ENCODE measurements at regions not wholly inside any gene's neighbourhood (a gene's known extent, or its start where the extent isn't known, plus 50 kb on each side); places are given as distances from the start of the nearest gene placed in this dataset.
"Not testable (repeated sequence)": the region's sequence is repeated elsewhere in the genome, so short reads cannot be mapped to it uniquely, and the experiment has no call there.

GRCh38 chr13:48831248-48831647, 144.5 kb upstream of the FNDC3A start:
- H3K9me3 ChIP-seq (ENCODE audit: control insufficient read depth in 2 of 2, insufficient read depth in 1 of 2, low read length in 1 of 2): peaks cover 0 to 3% of the 10 kb centered on the region in 2 donors
- DNase-seq (ENCODE audit: low read depth in 6 of 9, low spot score in 9 of 9): no peak
- WGBS: 97% methylated on average over 7 of the region's 7 CpGs
- no peaks in the 10 kb centered on the region for H3K36me3 ChIP-seq (ENCODE audit: control insufficient read depth in 2 of 2, insufficient read depth in 2 of 2, low read length in 1 of 2)
- H3K27me3 ChIP-seq (ENCODE audit: control insufficient read depth in 2 of 2, insufficient read depth in 1 of 2, low read length in 1 of 2): no peaks in the 10 kb centered on the region
- H3K4me3 ChIP-seq (ENCODE audit: low read length in 2 of 2): no peak overlapping the region
- no peak overlapping the region for H3K27ac ChIP-seq (ENCODE audit: low read depth in 1 of 2, low read length in 1 of 2)
- no peaks in the 10 kb centered on the region for H3K4me1 ChIP-seq (ENCODE audit: control insufficient read depth in 2 of 2, insufficient read depth in 2 of 2, low read length in 2 of 2)

GRCh38 chr13:48833412-48833811, 142.3 kb upstream of the FNDC3A start:
- no peaks in the 10 kb centered on the region for H3K27me3 ChIP-seq (ENCODE audit: control insufficient read depth in 2 of 2, insufficient read depth in 1 of 2, low read length in 1 of 2)
- H3K27ac ChIP-seq (ENCODE audit: low read depth in 1 of 2, low read length in 1 of 2): no peak overlapping the region
- H3K9me3 ChIP-seq (ENCODE audit: control insufficient read depth in 2 of 2, insufficient read depth in 1 of 2, low read length in 1 of 2): no peaks in the 10 kb centered on the region
- 92% methylated on average over 3 of the region's 3 CpGs for WGBS
- no peak for DNase-seq (ENCODE audit: low read depth in 6 of 9, low spot score in 9 of 9)
- no peaks in the 10 kb centered on the region for H3K36me3 ChIP-seq (ENCODE audit: control insufficient read depth in 2 of 2, insufficient read depth in 2 of 2, low read length in 1 of 2)
- H3K4me1 ChIP-seq (ENCODE audit: control insufficient read depth in 2 of 2, insufficient read depth in 2 of 2, low read length in 2 of 2): no peaks in the 10 kb centered on the region
- H3K4me3 ChIP-seq (ENCODE audit: low read length in 2 of 2): no peak overlapping the region

GRCh38 chr13:48835326-48835725, 140.4 kb upstream of the FNDC3A start:
- not testable (repeated sequence) for H3K27ac ChIP-seq (ENCODE audit: low read depth in 1 of 2, low read length in 1 of 2); DNase-seq (ENCODE audit: low read depth in 6 of 9, low spot score in 9 of 9); H3K4me3 ChIP-seq (ENCODE audit: low read length in 2 of 2); H3K9me3 ChIP-seq (ENCODE audit: control insufficient read depth in 2 of 2, insufficient read depth in 1 of 2, low read length in 1 of 2); H3K4me1 ChIP-seq (ENCODE audit: control insufficient read depth in 2 of 2, insufficient read depth in 2 of 2, low read length in 2 of 2); H3K27me3 ChIP-seq (ENCODE audit: control insufficient read depth in 2 of 2, insufficient read depth in 1 of 2, low read length in 1 of 2); H3K36me3 ChIP-seq (ENCODE audit: control insufficient read depth in 2 of 2, insufficient read depth in 2 of 2, low read length in 1 of 2)
- 97% methylated on average over 5 of the region's 5 CpGs for WGBS

GRCh38 chr13:48838193-48838973, 137.3 kb upstream of the FNDC3A start:
- no peak overlapping the region for H3K27ac ChIP-seq (ENCODE audit: low read depth in 1 of 2, low read length in 1 of 2)
- no peak overlapping the region for H3K4me3 ChIP-seq (ENCODE audit: low read length in 2 of 2)
- no peak for DNase-seq (ENCODE audit: low read depth in 6 of 9, low spot score in 9 of 9)
- H3K36me3 ChIP-seq (ENCODE audit: control insufficient read depth in 2 of 2, insufficient read depth in 2 of 2, low read length in 1 of 2): no peaks in the 10 kb centered on the region
- H3K9me3 ChIP-seq (ENCODE audit: control insufficient read depth in 2 of 2, insufficient read depth in 1 of 2, low read length in 1 of 2): no peaks in the 10 kb centered on the region
- no peaks in the 10 kb centered on the region for H3K4me1 ChIP-seq (ENCODE audit: control insufficient read depth in 2 of 2, insufficient read depth in 2 of 2, low read length in 2 of 2)
- H3K27me3 ChIP-seq (ENCODE audit: control insufficient read depth in 2 of 2, insufficient read depth in 1 of 2, low read length in 1 of 2): no peaks in the 10 kb centered on the region
- 93% methylated on average over 5 of the region's 5 CpGs for WGBS

- Histone ChIP-seq H3K36me3 (ENCODE audit: control insufficient read depth in 2 of 2, insufficient read depth in 2 of 2, low read length in 1 of 2) (no peaks in the 10 kb centered on the region), H3K4me1 (ENCODE audit: control insufficient read depth in 2 of 2, insufficient read depth in 2 of 2, low read length in 2 of 2) (no peaks in the 10 kb centered on the region), H3K4me3 (ENCODE audit: low read length in 2 of 2) (no peak overlapping the region), H3K27me3 (ENCODE audit: control insufficient read depth in 2 of 2, insufficient read depth in 1 of 2, low read length in 1 of 2) (no peaks in the 10 kb centered on the region), H3K9me3 (ENCODE audit: control insufficient read depth in 2 of 2, insufficient read depth in 1 of 2, low read length in 1 of 2) (no peaks in the 10 kb centered on the region), H3K27ac (ENCODE audit: low read depth in 1 of 2, low read length in 1 of 2) (no peak overlapping the region)
- no peak for DNase-seq (ENCODE audit: low read depth in 6 of 9, low spot score in 9 of 9)
- 98% methylated on average over 3 of the region's 3 CpGs for WGBS
These were observed 136.5 kb upstream of the FNDC3A start for GRCh38 chr13:48839171-48839570.

GRCh38 chr13:48840366-48840765, 135.3 kb upstream of the FNDC3A start:
- Histone ChIP-seq H3K36me3 (ENCODE audit: control insufficient read depth in 2 of 2, insufficient read depth in 2 of 2, low read length in 1 of 2) (no peaks in the 10 kb centered on the region), H3K9me3 (ENCODE audit: control insufficient read depth in 2 of 2, insufficient read depth in 1 of 2, low read length in 1 of 2) (no peaks in the 10 kb centered on the region), H3K4me3 (ENCODE audit: low read length in 2 of 2) (no peak overlapping the region), H3K4me1 (ENCODE audit: control insufficient read depth in 2 of 2, insufficient read depth in 2 of 2, low read length in 2 of 2) (no peaks in the 10 kb centered on the region), H3K27ac (ENCODE audit: low read depth in 1 of 2, low read length in 1 of 2) (no peak overlapping the region), H3K27me3 (ENCODE audit: control insufficient read depth in 2 of 2, insufficient read depth in 1 of 2, low read length in 1 of 2) (no peaks in the 10 kb centered on the region)
- 97% methylated on average over 1 of the region's 1 CpG for WGBS
- DNase-seq (ENCODE audit: low read depth in 6 of 9, low spot score in 9 of 9): no peak

- no peaks in the 10 kb centered on the region for H3K9me3 ChIP-seq (ENCODE audit: control insufficient read depth in 2 of 2, insufficient read depth in 1 of 2, low read length in 1 of 2)
- H3K27ac ChIP-seq (ENCODE audit: low read depth in 1 of 2, low read length in 1 of 2): no peak overlapping the region
- H3K4me3 ChIP-seq (ENCODE audit: low read length in 2 of 2): no peak overlapping the region
- H3K27me3 ChIP-seq (ENCODE audit: control insufficient read depth in 2 of 2, insufficient read depth in 1 of 2, low read length in 1 of 2): no peaks in the 10 kb centered on the region
- H3K36me3 ChIP-seq (ENCODE audit: control insufficient read depth in 2 of 2, insufficient read depth in 2 of 2, low read length in 1 of 2): no peaks in the 10 kb centered on the region
- no peaks in the 10 kb centered on the region for H3K4me1 ChIP-seq (ENCODE audit: control insufficient read depth in 2 of 2, insufficient read depth in 2 of 2, low read length in 2 of 2)
- DNase-seq (ENCODE audit: low read depth in 6 of 9, low spot score in 9 of 9): no peak
These were observed 133.4 kb upstream of the FNDC3A start for GRCh38 chr13:48842316-48842715.

- Histone ChIP-seq H3K4me3 (ENCODE audit: low read length in 2 of 2) (no peak overlapping the region), H3K36me3 (ENCODE audit: control insufficient read depth in 2 of 2, insufficient read depth in 2 of 2, low read length in 1 of 2) (no peaks in the 10 kb centered on the region), H3K9me3 (ENCODE audit: control insufficient read depth in 2 of 2, insufficient read depth in 1 of 2, low read length in 1 of 2) (no peaks in the 10 kb centered on the region), H3K4me1 (ENCODE audit: control insufficient read depth in 2 of 2, insufficient read depth in 2 of 2, low read length in 2 of 2) (no peaks in the 10 kb centered on the region), H3K27ac (ENCODE audit: low read depth in 1 of 2, low read length in 1 of 2) (no peak overlapping the region), H3K27me3 (ENCODE audit: control insufficient read depth in 2 of 2, insufficient read depth in 1 of 2, low read length in 1 of 2) (no peaks in the 10 kb centered on the region)
- DNase-seq (ENCODE audit: low read depth in 6 of 9, low spot score in 9 of 9): no peak
- WGBS: 96% methylated on average over 3 of the region's 3 CpGs
These were observed 131.9 kb upstream of the FNDC3A start for GRCh38 chr13:48843630-48844380.

GRCh38 chr13:48844676-48845075, 131.0 kb upstream of the FNDC3A start:
- Histone ChIP-seq H3K27ac (ENCODE audit: low read depth in 1 of 2, low read length in 1 of 2) (no peak overlapping the region), H3K4me3 (ENCODE audit: low read length in 2 of 2) (no peak overlapping the region), H3K4me1 (ENCODE audit: control insufficient read depth in 2 of 2, insufficient read depth in 2 of 2, low read length in 2 of 2) (no peaks in the 10 kb centered on the region), H3K27me3 (ENCODE audit: control insufficient read depth in 2 of 2, insufficient read depth in 1 of 2, low read length in 1 of 2) (no peaks in the 10 kb centered on the region), H3K9me3 (ENCODE audit: control insufficient read depth in 2 of 2, insufficient read depth in 1 of 2, low read length in 1 of 2) (no peaks in the 10 kb centered on the region), H3K36me3 (ENCODE audit: control insufficient read depth in 2 of 2, insufficient read depth in 2 of 2, low read length in 1 of 2) (no peaks in the 10 kb centered on the region)
- DNase-seq (ENCODE audit: low read depth in 6 of 9, low spot score in 9 of 9): no peak
- 97% methylated on average over 2 of the region's 2 CpGs for WGBS
